ENCODE measurements at regions not wholly inside any gene's neighbourhood (a gene's known extent, or its start where the extent isn't known, plus 50 kb on each side); places are given as distances from the start of the nearest gene placed in this dataset.

DNA sequence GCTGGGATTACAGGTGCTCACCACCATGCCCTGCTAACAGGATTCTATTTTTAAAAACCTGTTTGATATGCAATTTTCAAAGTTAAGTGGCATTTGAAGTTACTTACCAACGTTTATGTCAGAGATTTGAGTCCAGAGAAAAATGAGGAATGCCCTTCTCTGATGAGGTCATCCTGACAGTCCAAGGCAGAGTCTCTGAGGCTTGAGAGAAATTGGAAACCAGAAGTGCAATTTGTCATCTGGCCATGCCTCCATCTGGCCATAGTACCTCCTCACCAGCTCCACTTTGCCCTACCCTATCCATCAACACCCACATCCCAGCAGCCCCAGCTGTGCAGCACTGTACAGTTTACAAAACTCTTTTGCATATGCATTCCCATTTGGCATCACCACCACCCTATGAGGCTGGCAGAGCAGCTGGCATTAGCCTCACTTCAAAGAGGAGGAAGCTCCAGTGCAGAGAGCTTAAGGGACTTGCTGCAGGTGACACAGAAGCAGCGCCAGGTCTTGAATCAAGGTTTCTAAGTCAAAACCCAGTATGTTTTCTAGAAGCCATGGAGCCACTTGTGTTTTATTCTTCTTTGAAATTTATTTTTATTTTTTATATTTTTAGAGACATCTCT, 54.5 kb upstream of the PDZD8 start (continued):
- no peak for TF ChIP-seq FOSL2 (IDR thresholded peaks at IDR 0.05)
- TF ChIP-seq FOSL2 (CRISPR knock-in tag; IDR thresholded peaks at IDR 0.05) = no peak
- no peak for TF ChIP-seq BCL3 (IDR thresholded peaks at IDR 0.05)
- TF ChIP-seq ELK1 (IDR thresholded peaks at IDR 0.05; ENCODE audit: low read depth, low read length) = no peak
- TF ChIP-seq PBX3 (IDR thresholded peaks at IDR 0.05) = no peak
- TF ChIP-seq RCOR1 (IDR thresholded peaks at IDR 0.05; ENCODE audit: low read depth, low read length) = no peak
- TF ChIP-seq PHF8 (IDR thresholded peaks at IDR 0.05; ENCODE audit: borderline replicate concordance, low read depth) = no peak
- TF ChIP-seq CHD4 (IDR thresholded peaks at IDR 0.05; ENCODE audit: borderline replicate concordance) = no peak

DNA sequence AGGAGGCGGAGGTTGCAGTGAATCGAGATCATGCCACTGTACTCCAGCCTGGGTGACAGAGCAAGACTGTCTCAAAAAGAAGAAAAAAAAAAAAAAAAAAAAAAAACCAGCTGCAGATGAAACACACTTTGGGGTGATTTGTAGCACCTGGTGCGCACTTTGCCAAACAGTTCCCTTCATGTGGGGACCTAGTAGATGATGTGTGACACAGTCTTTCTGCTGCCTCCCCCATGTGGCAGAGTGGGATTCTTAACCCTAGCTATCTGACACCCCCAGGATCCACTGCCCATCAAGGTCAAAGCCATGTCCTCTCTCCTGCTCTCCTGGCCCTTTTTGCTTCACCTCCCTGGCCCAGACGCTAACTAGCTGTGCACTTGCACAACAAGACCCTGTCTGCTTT, 52.1 kb upstream of the PDZD8 start:
- Histone ChIP-seq H3K4me3 (no peak overlapping the region), H3K27ac (no peak overlapping the region), H3K4me1 (peaks cover 9% of the 10 kb centered on the region; the same call in 1 of the 3 replicates), H3K4me2 (no peak overlapping the region), H3K9me3 (no peaks in the 10 kb centered on the region)
- FAIRE-seq (no peak), DNase-seq (ENCODE audit: low read depth in 1 of 2, low spot score in 1 of 2) (no peak), ATAC-seq (no peak)
- WGBS (ENCODE audit: missing lambda C conversion rate) = 80% methylated on average over 4 of the region's 4 CpGs
- ChIA-PET CTCF (interaction anchor here (0.6 to 7.0 kb wide), 6 partner anchors 11 to 211 kb away, joined by 3 to 59 read pairs (median 4); no protein-coding TSS in a partner anchor), POLR2A (no interaction called here)
- no peak for TF ChIP-seq EP300 (IDR thresholded peaks at IDR 0.05)
- no peak for TF ChIP-seq ZNF302 (CRISPR knock-in tag; IDR thresholded peaks at IDR 0.05)
- no peak for TF ChIP-seq FOXS1 (CRISPR knock-in tag; IDR thresholded peaks at IDR 0.05)
- no peak for TF ChIP-seq USF2 (IDR thresholded peaks at IDR 0.05)
- no peak for TF ChIP-seq HMGXB4 (CRISPR knock-in tag; IDR thresholded peaks at IDR 0.05; ENCODE audit: borderline replicate concordance)
- TF ChIP-seq TP53 (CRISPR knock-in tag; IDR thresholded peaks at IDR 0.05) = no peak
- TF ChIP-seq NR3C1 (IDR thresholded peaks at IDR 0.05) = no peak
- no peak for TF ChIP-seq HDAC2 (IDR thresholded peaks at IDR 0.05)
- TF ChIP-seq KDM1A (IDR thresholded peaks at IDR 0.05; ENCODE audit: low read depth) = no peak
- TF ChIP-seq RARB (CRISPR knock-in tag; IDR thresholded peaks at IDR 0.05) = no peak
- no peak for TF ChIP-seq ESRRA (IDR thresholded peaks at IDR 0.05; ENCODE audit: borderline replicate concordance, low read length)
- no peak for TF ChIP-seq KDM5A (IDR thresholded peaks at IDR 0.05)
- TF ChIP-seq MAX (IDR thresholded peaks at IDR 0.05) = no peak
- no peak for TF ChIP-seq HOXB13 (CRISPR knock-in tag; IDR thresholded peaks at IDR 0.05; ENCODE audit: low read depth)
- no peak for TF ChIP-seq CEBPB (IDR thresholded peaks at IDR 0.05)
- no peak for TF ChIP-seq RFX5 (IDR thresholded peaks at IDR 0.05)
- no peak for TF ChIP-seq MAFK (IDR thresholded peaks at IDR 0.05; ENCODE audit: partially characterized antibody)
- no peak for TF ChIP-seq CBX8 (IDR thresholded peaks at IDR 0.05)
- no peak for TF ChIP-seq JUN (IDR thresholded peaks at IDR 0.05)

Measured in A549 (cell line).